Pons (tissue), 1 donor: ENCODE measurements at regions not wholly inside any gene's neighbourhood (a gene's known extent, or its start where the extent isn't known, plus 50 kb on each side); places are given as distances from the start of the nearest gene placed in this dataset.

Experiments
- DNase-seq: peaks from one replicate; pipeline ENCODE4 v3.0.0-alpha.2; 2016; ENCODE audit warnings: low spot score

DNA sequence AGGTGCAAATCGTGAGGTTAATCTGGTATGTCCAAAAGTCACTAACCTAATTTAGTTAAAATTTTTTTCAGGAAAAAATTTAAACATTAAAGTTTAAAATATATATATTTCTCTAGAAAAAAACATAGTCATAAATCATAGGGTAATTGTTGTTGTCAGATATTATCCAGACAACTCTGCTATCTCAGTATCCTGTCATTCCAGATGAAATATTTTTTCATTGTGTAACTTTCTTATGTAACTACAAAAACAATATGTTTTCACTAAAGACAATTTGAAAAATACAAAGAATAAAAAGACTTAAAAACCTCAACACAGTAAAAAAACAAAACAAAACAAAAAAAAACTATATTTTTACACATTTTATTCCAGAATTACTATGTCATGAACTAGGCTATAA, 57.6 kb downstream of the TENT5A start:
- no peak for DNase-seq

DNA sequence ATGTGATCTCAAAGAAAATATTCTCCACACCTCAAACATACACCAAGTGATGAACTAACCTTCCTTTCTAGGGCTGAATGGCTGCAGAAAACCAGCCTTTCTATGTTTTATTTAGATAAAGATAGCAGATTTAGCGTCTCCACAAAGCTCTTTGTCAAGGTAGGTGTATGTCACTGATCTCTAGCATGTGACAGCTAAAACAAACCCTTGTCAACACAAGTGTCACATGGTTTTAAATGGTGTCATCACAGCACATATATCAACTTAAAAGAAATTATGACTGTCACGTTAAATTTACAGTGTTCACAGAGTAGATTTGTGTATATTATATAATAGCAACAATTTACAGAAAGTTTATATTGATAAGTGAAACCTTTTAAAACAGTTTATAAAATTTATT, 58.3 kb downstream of the TENT5A start:
- no peak for DNase-seq

DNA sequence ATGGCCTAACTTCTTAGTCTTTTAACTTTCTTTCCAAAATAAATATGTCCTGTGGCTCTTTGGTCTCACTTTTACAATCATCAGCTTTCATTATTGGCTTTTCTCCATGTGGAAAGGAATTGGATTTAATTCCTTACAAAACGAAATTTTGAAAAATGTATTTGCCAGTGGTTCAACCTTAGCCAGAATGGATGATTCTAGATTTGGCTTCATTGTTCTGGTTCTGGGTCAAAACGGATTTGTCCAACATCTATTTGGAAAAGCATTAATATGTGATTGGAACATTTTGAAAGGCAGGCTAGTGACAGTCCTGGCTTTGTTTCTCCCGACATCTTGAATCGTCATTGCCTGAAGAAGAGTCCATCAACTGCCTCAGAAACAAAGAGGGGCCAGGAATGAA, 59.2 kb downstream of the TENT5A start:
- DNase-seq, result peak; percentile 4

DNA sequence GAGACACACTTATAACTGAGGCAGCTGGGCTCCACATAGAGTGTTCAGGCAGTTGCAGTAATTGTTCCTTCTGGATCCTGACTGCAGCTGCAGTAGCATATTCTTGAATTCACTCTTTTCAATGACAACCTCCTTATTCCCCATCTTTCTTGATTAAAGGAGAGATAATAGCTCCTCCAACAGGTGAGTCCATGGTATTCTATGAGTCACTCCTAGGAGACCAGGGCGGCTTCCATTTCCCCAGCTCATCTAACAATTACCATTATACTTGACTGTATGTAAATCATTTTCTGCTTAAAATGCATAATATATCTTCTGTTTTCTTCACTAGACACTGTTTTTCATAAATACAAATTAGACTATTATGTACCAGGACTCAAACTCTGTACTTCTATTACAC, 62.4 kb downstream of the TENT5A start:
- DNase-seq, result no peak

DNA sequence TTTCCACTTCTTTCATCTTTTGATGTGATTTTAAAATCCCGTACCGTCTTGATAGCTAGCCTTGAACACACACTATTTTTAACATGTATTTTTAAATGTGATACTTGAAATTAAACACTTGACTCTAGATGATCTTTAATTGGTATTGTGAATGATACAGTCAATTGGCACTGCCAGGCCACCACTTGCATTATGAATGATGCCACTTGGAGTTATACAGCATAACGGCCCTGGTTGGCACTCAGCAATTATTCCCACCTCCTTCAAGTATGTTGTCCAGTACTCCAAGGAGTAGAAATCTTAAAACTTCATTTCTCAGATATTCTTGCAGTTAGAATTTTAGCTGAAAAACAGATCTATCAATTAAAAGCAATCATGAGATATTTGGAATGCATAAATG, 62.9 kb downstream of the TENT5A start:
- no peak for DNase-seq

DNA sequence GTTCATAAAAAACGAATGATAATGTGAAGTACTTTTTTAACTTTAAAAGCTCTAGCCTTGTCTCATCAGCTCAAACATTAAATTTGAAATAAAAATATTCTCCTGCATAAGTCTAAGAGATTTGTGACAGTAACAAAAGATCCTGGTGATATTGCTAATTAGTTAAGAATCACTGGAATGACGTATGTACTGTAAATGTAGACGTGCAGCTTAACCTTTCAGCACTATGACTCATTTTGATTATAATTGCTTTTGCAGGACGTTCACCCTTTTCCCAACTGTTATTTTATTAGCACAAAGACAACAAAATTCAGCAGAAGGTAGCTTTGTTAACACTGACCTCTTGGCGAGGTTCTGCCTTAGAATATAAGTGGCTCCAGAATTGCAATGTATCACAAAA, 68.6 kb downstream of the TENT5A start:
- no peak for DNase-seq

DNA sequence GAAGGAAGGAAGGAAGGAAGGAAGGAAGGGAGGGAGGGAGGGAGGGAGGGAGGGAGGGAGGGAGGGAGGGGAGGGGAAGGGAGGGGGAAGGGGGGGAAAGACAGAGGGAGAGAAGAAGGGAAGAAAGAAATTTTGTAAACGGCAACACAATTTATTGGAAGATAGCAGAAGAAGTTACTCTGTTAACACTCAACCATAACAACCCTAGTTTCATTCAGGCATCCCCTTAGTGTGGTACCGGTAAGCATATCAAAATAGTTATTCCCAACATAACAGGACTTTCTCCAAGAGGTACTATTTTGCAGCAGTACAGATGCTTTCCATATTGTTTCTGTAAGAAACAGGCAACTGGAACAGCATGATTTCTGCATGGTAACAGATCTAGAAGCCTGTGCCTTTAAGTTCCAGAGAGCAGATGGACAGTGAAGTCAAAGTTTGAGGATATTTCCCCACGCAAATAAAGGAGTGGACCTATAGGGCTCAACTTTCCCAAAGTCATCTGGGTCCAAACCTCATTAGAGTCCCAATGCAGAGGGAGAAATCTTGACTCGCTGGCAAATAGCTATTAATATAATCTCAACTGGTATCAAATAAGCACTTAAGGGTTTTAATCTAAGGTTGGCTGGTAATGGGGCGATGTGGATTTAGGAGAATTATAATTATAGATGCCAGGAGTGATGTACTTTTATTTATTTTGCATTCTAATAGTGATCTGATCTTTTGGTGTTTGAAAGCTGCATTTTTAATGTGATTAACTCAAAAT, 69.4 kb downstream of the TENT5A start:
- no peak for DNase-seq

DNA sequence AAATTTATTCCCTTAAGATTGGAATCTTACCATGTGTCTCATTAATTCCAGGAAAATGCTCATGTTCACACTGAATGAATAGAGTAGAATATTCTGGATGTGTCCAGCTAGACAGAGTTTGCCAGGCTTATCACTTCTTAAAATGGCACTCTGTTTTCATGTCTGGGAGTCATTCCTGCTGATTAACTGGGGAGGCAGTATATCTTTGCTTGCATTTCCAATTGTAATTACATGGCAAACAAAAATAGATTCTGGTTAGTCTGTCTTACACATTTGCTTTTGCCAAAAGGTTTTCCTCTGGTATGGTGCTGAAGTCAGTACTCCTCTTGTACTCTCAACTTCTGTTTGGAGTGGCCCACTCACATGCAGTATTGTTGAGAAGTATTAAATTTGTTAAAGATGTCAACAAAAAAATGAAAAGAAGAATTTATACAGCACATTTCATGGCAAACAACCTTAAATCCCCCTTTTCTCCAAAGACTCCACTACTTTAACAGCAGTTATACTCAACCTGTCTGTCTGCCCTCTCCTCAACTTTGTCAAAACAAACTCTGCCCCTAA, 70.2 kb downstream of the TENT5A start:
- no peak for DNase-seq

DNA sequence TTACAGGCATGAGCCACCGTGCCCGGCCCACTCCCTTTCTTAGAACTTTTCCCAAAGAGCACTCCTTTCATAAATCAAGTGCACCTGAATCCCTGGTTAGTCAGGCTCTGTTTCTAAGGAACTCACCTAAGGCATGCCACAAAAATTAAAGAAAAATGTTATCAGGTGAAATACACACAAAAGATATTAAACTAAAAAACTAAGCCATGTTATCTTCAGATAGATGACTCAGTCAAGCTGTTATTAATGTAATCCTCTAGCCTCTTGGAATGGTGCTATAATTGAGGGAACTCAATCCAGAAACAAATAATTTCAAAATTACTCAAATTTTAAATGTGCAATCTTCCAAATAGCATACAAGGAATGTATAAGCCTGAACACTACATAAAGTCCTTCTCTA, 83.0 kb downstream of the TENT5A start:
- no peak for DNase-seq

DNA sequence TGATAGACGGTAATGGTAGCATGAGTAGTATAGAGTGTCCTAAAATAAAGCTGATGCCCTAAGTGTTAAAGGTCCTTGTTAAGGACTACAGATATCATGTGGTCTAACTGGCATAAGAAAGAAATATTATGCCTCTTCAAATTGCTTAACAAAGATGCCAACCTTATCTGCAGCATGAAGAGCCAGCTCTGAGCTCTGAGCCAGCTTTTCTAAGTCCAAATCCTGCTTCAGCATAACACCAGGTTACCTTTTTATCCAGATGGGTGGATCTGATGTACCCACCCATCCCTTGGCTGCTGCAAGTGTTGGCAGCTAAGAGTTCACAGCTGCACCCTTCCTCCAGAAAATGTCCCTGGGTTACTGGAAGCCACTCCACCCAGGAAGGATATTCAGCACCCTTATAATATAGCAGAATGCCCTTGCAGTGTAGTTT, 83.8 kb downstream of the TENT5A start:
- DNase-seq, result no peak

DNA sequence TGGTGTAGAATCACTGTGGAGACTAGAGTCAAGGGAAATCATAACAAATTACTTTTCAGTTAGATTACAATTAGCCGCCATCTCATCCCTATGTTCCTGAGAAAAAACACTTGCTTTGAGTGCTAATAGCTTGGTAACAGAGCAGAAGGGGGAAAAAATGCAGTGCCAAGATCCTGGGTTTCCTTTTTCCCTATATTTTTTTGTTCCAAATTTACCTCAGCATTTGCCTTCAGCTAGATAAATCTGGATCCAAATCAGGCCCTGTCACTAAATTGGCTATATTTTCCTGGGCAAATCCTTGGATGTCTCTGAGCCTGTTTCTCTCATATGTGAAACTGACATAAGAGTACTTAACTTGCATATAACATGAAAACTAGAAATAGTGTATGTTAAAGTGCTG, 86.0 kb downstream of the TENT5A start:
- no peak for DNase-seq

DNA sequence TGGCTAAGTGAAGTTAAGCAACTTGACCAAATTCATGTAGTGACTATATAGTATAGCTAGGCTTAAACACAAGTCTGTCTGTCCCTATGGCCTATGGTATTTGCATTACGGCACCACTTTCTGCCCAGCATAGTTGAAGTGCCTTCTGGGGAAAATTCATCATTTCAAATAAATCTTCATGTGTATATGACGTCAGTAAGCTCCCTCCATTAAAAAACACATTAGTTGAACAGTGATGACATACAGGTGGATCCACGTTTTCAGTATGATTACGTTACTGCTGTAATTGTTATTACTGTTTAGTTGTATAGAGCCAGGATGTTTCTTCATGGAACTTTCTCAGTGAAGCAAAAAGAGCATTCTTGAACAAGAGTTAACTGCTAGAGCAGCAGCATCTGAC, 96.2 kb downstream of the TENT5A start:
- no peak for DNase-seq

DNA sequence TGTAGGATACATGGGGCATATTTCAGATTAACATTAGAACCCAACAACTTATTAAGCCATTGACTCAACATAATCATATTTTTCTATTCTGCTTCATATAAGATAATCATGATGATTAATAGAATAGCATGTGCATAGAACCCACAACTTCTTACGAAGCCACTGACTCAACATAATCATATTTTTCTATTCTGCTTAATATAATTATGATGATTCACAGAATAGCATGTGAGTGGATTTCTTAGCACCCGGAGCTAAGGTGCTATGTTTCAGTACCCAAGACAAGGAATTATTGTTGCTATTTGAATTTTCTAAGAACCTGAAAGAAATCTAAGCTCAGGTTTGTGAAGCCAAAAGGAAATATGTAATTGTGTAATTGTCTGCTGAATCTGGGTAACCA, 96.8 kb downstream of the TENT5A start:
- no peak for DNase-seq

DNA sequence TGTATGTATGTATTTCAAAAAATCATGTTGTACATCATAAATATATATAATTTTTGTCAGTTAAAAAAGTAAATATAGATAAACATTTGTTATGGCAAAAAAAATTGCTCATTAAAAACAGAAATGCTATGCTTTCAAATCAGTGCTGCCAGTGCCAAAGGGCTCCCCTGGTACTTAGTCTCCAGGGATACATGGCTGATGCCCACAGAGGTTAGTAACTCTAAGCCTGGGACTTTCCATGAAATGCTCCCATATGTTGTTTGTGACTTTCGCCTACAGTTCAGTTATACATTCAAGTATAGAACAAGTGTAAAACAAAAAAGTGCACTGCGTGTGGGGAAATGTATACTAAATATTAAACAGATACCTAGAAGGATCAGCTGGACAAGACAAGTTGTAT, 104.0 kb downstream of the TENT5A start:
- DNase-seq, result no peak

DNA sequence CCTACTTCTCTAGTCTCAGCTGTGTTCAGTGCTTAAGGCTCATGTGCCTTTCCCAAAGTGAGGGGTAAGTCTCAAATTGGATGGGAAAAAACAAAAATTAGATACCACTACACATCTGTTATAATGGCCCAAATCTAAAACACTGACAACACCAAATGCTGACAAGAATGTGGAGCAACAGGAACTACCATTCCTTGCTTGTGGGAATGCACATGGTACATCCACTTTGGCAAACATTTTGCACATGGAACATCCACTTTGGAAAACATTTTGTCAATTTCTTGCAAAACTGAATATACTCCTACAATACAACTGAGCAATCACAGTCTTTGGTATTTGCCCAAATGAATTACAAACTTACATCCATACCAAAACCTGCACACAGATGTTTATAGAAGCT, 109.3 kb downstream of the TENT5A start:
- DNase-seq, result no peak

DNA sequence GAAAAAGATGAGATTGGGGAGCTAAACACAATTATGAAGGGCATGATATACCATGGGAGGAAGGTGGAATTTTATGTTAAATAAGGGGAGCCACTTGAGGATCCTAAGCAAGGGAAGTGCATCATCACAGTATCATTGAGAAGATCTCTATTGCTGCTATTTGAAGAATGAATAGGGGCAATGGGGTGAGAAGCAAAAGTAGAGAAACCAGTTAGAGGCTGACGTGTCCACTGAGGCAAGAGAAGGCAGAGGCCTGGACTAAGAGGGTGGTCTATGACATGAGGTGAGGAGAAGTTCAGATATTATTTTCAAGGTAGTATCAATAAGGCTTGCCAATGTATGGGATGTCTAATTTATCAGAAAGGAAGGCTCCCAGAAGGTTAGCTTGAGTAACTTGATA, 111.6 kb downstream of the TENT5A start:
- no peak for DNase-seq

DNA sequence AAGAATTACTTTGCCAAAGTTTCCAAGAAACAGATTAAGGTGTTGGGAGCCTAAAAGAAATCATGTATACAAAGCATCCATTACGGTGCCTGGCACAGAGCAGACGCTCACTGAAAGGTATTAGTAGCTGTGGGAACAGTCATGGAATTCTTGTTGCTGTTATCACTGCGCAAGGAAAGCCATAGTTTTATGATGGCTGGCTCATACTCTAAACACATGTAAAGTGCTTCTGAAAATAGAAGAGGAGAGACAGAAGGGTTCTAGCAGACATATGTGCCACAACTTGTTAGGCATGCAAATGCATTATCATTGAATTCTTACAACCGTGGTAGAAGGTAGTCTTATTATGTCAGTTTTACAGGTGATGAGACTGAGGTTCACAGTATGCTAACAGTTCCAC, 112.4 kb downstream of the TENT5A start:
- DNase-seq, result no peak

DNA sequence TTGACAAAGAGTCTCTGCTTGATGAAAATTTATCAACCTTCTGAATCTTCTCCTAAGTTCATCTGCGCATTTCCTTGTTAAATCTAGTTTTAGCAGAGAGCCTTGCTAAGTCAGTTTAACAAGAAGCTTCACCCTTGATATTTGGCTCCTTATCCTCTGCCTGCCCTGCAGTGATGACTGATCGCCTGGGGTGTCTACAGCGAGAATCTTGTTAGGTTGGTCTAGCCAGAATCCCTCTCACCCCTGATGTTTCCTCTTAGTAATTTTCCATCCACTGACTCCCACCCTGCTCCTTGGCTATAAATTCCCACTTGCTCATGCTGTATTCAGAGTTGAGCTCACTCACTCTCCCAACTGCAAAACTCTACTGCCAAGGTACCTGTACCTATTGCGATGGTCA, 114.1 kb downstream of the TENT5A start:
- no peak for DNase-seq

DNA sequence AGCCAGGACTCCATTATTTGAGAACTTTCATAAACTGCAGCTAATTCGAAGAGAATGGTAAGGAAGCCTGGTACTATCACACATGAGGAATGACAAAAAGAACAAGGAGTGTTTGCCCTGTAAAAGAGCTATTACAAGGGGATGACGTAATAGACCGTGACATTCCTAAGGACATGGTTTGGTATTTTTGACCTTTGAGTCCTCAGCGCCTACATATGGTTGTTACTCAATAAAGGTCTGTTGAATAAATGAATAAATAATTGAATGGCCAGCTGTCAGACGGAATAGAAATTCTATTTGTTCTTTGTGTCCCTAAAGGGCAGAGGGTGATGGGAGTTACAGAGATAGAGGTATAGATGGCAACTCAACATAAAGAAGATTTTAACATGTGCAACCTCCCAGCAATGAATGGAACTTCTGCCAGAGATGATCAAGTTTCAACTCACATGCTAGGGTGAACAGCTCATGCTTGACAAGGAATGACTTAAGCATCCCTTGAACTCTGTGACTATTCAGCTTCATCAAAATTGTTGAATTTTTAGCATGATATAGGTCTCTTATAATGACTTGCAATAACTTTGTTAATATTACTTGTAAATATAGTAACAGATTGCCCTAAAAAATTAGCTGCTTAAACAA, 115.4 kb downstream of the TENT5A start:
- no peak for DNase-seq

DNA sequence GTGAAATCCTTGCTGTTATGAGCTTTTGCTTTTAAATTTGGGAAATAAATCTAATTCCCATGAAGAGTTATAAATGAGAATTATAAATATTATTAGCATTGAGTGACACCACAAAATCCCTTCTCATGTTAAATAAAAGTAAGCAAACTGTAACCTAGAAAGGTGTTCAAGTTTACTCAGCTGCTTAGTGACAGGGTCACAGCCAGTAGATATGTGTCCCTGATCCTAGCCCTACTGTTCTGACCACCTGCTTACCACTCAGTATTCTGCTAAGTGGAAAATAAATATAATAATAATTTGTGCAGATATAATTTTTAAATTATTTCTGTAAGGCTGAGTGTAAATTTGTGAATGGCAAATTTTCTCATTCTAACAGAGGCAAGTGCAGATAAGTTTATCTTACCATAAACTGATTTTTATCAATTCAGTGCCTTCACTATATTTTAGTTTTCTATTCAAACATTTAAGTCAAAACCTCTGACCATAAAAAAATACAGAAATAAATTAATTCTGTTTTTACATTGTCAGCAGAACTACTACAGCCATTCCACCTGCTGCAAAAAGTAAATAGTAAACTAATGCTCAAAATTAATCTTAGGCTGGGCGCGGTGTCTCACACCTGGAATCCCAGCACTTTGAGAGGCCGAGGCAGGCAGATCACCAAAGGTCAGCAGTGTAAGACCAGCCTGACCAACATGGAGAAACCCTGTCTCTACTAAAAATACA, 118.2 kb downstream of the TENT5A start:
- DNase-seq, result no peak

DNA sequence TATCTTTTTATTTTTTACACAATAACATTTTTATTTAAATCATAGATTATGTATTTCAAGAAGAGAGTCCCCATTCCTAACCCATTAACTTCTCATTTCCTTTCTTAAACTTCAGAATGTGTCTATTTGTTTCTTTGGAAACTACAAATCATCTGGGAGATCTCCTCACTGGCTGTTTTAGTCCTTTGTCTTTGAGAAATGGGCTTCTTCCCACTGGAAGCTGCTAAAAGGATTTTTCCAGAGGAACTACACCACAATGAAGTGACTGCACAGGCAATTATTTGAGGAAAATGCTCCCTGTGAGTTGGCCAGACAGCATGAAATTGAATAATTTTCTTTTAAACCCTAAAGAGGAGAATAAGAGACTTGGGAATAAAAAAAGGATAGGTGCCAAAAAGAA, 119.1 kb downstream of the TENT5A start:
- no peak for DNase-seq

DNA sequence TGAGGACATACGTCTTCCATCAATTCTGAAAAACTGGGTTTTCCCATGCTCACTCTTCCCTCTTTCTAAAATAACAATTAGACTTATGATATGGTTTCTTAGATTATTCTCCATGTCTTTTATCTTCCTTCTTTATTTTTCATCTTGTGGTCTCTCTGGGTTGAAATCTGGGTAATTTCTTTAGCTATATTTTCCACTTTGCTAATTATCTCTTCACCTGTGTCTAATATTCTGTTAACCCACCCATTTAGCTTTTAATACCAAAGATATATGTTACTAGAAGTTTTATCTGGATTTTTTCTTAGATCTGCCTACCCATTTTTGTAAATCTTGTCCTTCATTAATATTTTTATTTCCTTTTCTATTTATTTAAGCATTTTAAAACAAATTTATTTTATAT, 121.8 kb downstream of the TENT5A start:
- DNase-seq, result no peak

DNA sequence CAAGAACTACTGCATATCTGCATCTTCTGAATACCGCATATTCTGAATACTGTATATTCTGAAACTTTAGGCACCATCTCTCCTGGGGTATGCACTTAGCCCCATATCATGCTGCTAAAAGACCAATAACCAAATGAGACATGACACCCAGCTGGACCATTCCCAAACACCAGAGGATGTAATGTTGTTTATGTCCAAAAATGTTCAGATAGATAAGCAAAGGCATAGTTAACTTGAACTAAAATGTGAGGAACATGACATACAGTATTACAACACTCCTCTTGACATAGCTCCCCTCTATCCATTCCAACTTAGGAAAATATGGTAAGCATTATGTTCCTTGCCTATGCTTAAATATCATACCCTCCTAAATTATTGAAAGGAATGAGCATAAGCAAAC, 127.3 kb downstream of the TENT5A start:
- DNase-seq, result no peak
